K562 (cell line): ENCODE measurements at regions not wholly inside any gene's neighbourhood (a gene's known extent, or its start where the extent isn't known, plus 50 kb on each side); places are given as distances from the start of the nearest gene placed in this dataset.

Source experiments
- ASH1L ChIP-seq: fragments of 450-650 bp; IDR thresholded peaks from 2 replicates; pipeline ENCODE4 v1.6.1; 2018; ENCODE audit warnings: borderline replicate concordance, mild to moderate bottlenecking, low read depth; ENCODE audit not compliant: partially characterized antibody
- BMI1 ChIP-seq: fragments of 150-350 bp; IDR thresholded peaks from 2 replicates; pipeline ENCODE4 v1.6.1; 2014; ENCODE audit warnings: low read length
- CREB3L1 ChIP-seq: fragments of 450-650 bp; IDR thresholded peaks from 2 replicates; pipeline ENCODE4 v1.6.1; 2014; ENCODE audit warnings: low read depth, mild to moderate bottlenecking, moderate library complexity, borderline replicate concordance
- CREM ChIP-seq: IDR thresholded peaks from 2 replicates; pipeline ENCODE4 v1.6.1; 2014; ENCODE audit warnings: antibody characterized with exemption, low read depth
- CXXC5 ChIP-seq: fragments of 250-450 bp; sonication (Bioruptor Pico); IDR thresholded peaks from 2 replicates; pipeline ENCODE4 v1.8.0; 2022; ENCODE audit warnings: inconsistent platforms, mild to moderate bottlenecking, moderate library complexity
- DLX4 ChIP-seq: fragments of 250-450 bp; sonication (Bioruptor Pico); IDR thresholded peaks from 2 replicates; pipeline ENCODE4 v1.6.1; 2021; ENCODE audit warnings: mild to moderate bottlenecking
- ETS2 ChIP-seq: IDR thresholded peaks from 2 replicates; pipeline ENCODE4 v1.6.1; 2016; ENCODE audit warnings: borderline replicate concordance, missing genetic modification characterization, mild to moderate bottlenecking, moderate library complexity, missing compliant biosample characterization; ENCODE audit not compliant: poor library complexity, severe bottlenecking
- FOSL1 ChIP-seq: fragments of 200-800 bp; sonication (Bioruptor generic); conservative IDR thresholded peaks from 2 replicates; pipeline ENCODE4 v1.6.1; 2016; ENCODE audit warnings: missing genetic modification characterization, missing compliant biosample characterization
- GTF2E2 ChIP-seq: fragments of 200-800 bp; sonication (Bioruptor generic); IDR thresholded peaks from 2 replicates; pipeline ENCODE4 v1.6.1; 2016; ENCODE audit warnings: missing genetic modification characterization, missing compliant biosample characterization
- HNRNPK ChIP-seq: fragments of 200-400 bp; formaldehyde crosslinking; IDR thresholded peaks from one replicate; pipeline ENCODE4 v1.6.1; 2018; ENCODE audit warnings: mild to moderate bottlenecking, low read depth, low read length; ENCODE audit not compliant: poor library complexity, severe bottlenecking
- NBN ChIP-seq: fragments of 450-650 bp; IDR thresholded peaks from 2 replicates; pipeline ENCODE4 v1.6.1; 2016; ENCODE audit warnings: low read depth, mild to moderate bottlenecking
- NR2C2 ChIP-seq, 2 experiments: fragments of 200-800 bp in 1 of 2; sonication (Bioruptor generic) in 1 of 2; sonication (generic) in 1 of 2; formaldehyde crosslinking in 1 of 2; IDR thresholded peaks; 2 replicates each; pipeline versions ENCODE4 v1.6.1 to v1.8.0; 2016 to 2022; ENCODE audit warnings: mild to moderate bottlenecking in 1 of 2, missing compliant biosample characterization in 1 of 2, missing genetic modification characterization in 1 of 2, missing genetic modification reagents in 1 of 2
- RBM22 ChIP-seq: fragments of 200-400 bp; formaldehyde crosslinking; IDR thresholded peaks from 2 replicates; pipeline ENCODE4 v1.6.1; 2018; ENCODE audit warnings: low read length, low read depth; ENCODE audit not compliant: poor library complexity, severe bottlenecking
- SMARCC2 ChIP-seq: fragments of 450-650 bp; IDR thresholded peaks from 2 replicates; pipeline ENCODE4 v1.6.1; 2017; ENCODE audit warnings: antibody characterized with exemption, moderate library complexity, mild to moderate bottlenecking, low read depth
- SRF ChIP-seq, 2 experiments: fragments of 250-450, 450-650 bp in 1 of 2; sonication (Bioruptor Pico) in 1 of 2; sonication (generic) in 1 of 2; formaldehyde crosslinking; IDR thresholded peaks; 2 replicates each; pipeline versions ENCODE4 v1.5.0 to v1.5.1; 2020 to 2022; ENCODE audit warnings: mild to moderate bottlenecking in 1 of 2, missing genetic modification reagents in 1 of 2
- TAF1 ChIP-seq: IDR thresholded peaks from 2 replicates; pipeline ENCODE4 v1.6.1; 2011; ENCODE audit warnings: mild to moderate bottlenecking, low read length, moderate library complexity; ENCODE audit not compliant: insufficient read depth, control insufficient read depth, severe bottlenecking; ENCODE audit errors: extremely low read depth
- TAF9B ChIP-seq: fragments of 450-650 bp; IDR thresholded peaks from 2 replicates; pipeline ENCODE4 v1.6.1; 2018; ENCODE audit warnings: mild to moderate bottlenecking; ENCODE audit not compliant: partially characterized antibody
- THAP12 ChIP-seq: fragments of 250-450 bp; sonication (Bioruptor Pico); IDR thresholded peaks from 2 replicates; pipeline ENCODE4 v1.9.0; 2021; ENCODE audit warnings: mild to moderate bottlenecking, inconsistent platforms
- THRA ChIP-seq: fragments of 450-650 bp; IDR thresholded peaks from 2 replicates; pipeline ENCODE4 v1.6.1; 2017; ENCODE audit warnings: mild to moderate bottlenecking, moderate library complexity
- ZNF212 ChIP-seq: fragments of 450-650 bp; formaldehyde crosslinking; IDR thresholded peaks from 2 replicates; pipeline ENCODE4 v1.4.0; 2020; ENCODE audit warnings: mild to moderate bottlenecking
- ZNF354B ChIP-seq: fragments of 250-450 bp; sonication (Bioruptor Pico); IDR thresholded peaks from 2 replicates; pipeline ENCODE4 v1.4.0; 2020
- ZNF785 ChIP-seq: fragments of 250-450 bp; sonication (Bioruptor Pico); IDR thresholded peaks from 2 replicates; pipeline ENCODE4 v1.4.0; 2020; ENCODE audit warnings: mild to moderate bottlenecking
- ZZZ3 ChIP-seq: fragments of 450-650 bp; IDR thresholded peaks from 2 replicates; pipeline ENCODE4 v1.6.1; 2016; ENCODE audit warnings: antibody characterized with exemption, mild to moderate bottlenecking, moderate library complexity

- TF ChIP-seq CREB3L1 (0 out of 2 replicates have a peak, but pooled peaks have one; percentile 31), FOSL1 (tag) (peak; percentile 96), ZNF354B (CRISPR knock-in tag) (no peak), BMI1 (no peak), THAP12 (CRISPR knock-in tag) (no peak), CXXC5 (peak; percentile 68), ZNF212 (no peak), TAF1 (peak; percentile 58), GTF2E2 (tag) (no peak; the same call in 1 of the 2 replicates), ZNF785 (CRISPR knock-in tag) (no peak), TAF9B (peak; percentile 79), ASH1L (no peak), SRF (CRISPR knock-in tag; IDR thresholded peaks at IDR 0.05) (no peak), DLX4 (no peak), ETS2 (no peak), THRA (0 out of 2 replicates have a peak, but pooled peaks have one; percentile 28), RBM22 (no peak), SMARCC2 (no peak), ZZZ3 (no peak; the same call in 1 of the 2 replicates), NBN (no peak; the same call in 1 of the 2 replicates), HNRNPK (no peak), CREM (no peak), NR2C2 (CRISPR knock-in tag; IDR thresholded peaks at IDR 0.05) (no peak), NR2C2 (tag; IDR thresholded peaks at IDR 0.05) (no peak)
These were observed 69.1 kb upstream of the WDR1 start (continued) for GRCh38 chr4:10185518-10186227.
